Left ventricle myocardium inferior (tissue), 1 donor: ENCODE measurements at regions not wholly inside any gene's neighbourhood (a gene's known extent, or its start where the extent isn't known, plus 50 kb on each side); places are given as distances from the start of the nearest gene placed in this dataset.

Experiments
- DNase-seq: peaks from one replicate; pipeline ENCODE4 v3.0.0-alpha.2; 2020
- H3K27ac ChIP-seq: fragments of 200-600 bp; replicated peaks from 2 replicates; pipeline ENCODE4 v1.8.0; 2021
- H3K27me3 ChIP-seq: fragments of 200-600 bp; 2 replicates; pipeline ENCODE4 v1.8.0; 2021; ENCODE audit warnings: low read depth
- H3K36me3 ChIP-seq: fragments of 200-600 bp; 2 replicates; pipeline ENCODE4 v1.8.0; 2021
- H3K4me1 ChIP-seq: fragments of 200-600 bp; 2 replicates; pipeline ENCODE4 v1.8.0; 2021
- H3K4me3 ChIP-seq: fragments of 200-600 bp; 2 replicates; pipeline ENCODE4 v1.8.0; 2021; ENCODE audit warnings: mild to moderate bottlenecking, moderate library complexity
- H3K9me3 ChIP-seq: fragments of 200-600 bp; replicated peaks from 2 replicates; pipeline ENCODE4 v1.8.0; 2021
- CTCF ChIP-seq: fragments of 200-600 bp; IDR thresholded peaks from 2 replicates; pipeline ENCODE4 v1.8.0; 2021; ENCODE audit warnings: antibody characterized with exemption, mild to moderate bottlenecking, borderline replicate concordance
- intact Hi-C: fragments of 100-400 bp; cut with micrococcal nuclease; formaldehyde crosslinking; loops from one replicate; pipeline ENCODE4 v1.11.0; 2022
- donor health status: DM: no; HTN: yes; CAD: no; lungs with severe emphysema.

- no peaks in the 10 kb centered on the region for H3K36me3 ChIP-seq
- no peak for DNase-seq
- H3K27me3 ChIP-seq = no peaks in the 10 kb centered on the region
- H3K9me3 ChIP-seq = peaks cover 20% of the 10 kb centered on the region
- no peaks in the 10 kb centered on the region for H3K4me1 ChIP-seq
- no peak overlapping the region for H3K27ac ChIP-seq
- no peak for TF ChIP-seq CTCF
- H3K4me3 ChIP-seq = no peak overlapping the region
- intact Hi-C loops = no loop called here
These were observed 192.5 kb upstream of the HSFY2 start for GRCh38 chrY:18966001-18966400.

DNA sequence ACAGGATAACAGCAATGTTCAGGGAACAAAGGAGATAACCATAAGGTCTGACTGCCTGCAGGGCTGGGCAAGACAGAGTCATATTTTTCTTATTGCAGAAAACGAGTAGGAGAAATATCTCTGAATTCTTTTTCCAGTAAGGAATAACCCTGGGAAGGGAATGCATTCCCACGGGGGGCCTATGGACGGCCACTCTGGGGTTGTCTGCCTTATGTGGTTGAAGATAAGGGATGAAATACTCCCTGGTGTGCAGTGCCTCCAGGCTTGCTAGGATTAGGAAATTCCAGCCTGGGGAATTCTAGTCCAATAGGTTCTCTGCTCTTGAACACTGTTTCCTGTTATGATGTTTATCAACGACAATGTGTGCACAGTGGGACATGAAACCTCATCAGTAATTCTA, 185.3 kb upstream of the HSFY2 start:
- no peak for DNase-seq
- no peaks in the 10 kb centered on the region for H3K36me3 ChIP-seq
- no peaks in the 10 kb centered on the region for H3K27me3 ChIP-seq
- no peak overlapping the region for H3K4me3 ChIP-seq
- intact Hi-C loops = no loop called here
- H3K4me1 ChIP-seq = peaks cover 6% of the 10 kb centered on the region
- H3K9me3 ChIP-seq = peaks cover 6% of the 10 kb centered on the region
- no peak overlapping the region for H3K27ac ChIP-seq
- TF ChIP-seq CTCF = no peak

DNA sequence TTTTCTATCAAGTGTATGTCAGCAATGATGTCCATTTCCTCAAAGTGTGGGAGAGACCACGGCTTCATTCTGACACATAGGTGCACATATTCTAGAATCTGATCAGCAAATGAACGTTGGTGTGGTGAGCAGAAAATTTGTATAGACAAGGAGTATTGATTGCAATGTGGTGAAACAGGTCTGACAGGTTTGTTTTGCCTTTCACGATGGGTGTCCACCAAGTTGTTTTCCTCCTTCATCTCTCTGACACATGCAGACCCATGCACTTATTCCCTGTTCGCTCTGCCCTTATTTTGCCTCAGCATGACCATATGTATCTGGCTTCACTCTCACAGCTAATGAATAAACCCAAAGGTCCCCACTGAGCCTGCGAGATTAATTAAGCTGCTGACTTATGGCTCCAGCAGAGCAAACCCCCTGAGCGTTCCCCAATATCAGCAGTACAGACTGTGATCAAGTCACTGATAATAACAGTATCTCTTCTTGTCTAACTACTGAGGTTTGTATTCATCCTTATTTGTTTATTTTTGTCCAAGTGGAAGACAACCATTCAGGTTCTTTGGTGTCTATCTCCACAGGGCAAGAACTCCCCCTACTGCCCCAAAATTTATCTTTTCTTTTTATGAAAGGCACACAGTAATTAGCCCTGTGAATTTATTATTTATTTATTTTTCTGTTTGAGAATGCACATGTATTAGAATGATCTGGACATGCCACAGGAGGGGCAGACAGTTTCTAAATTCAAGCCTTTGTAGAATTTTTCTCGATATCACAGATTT, 178.3 kb upstream of the HSFY2 start:
- Histone ChIP-seq H3K4me1 (no peaks in the 10 kb centered on the region), H3K9me3 (no peaks in the 10 kb centered on the region), H3K36me3 (no peaks in the 10 kb centered on the region), H3K27ac (no peak overlapping the region), H3K27me3 (no peaks in the 10 kb centered on the region), H3K4me3 (no peak overlapping the region)
- DNase-seq = no peak
- no peak for TF ChIP-seq CTCF
- intact Hi-C loops = no loop called here

GRCh38 chrY:18951019-18951418, 177.5 kb upstream of the HSFY2 start:
- Histone ChIP-seq H3K27me3 (no peaks in the 10 kb centered on the region), H3K4me3 (no peak overlapping the region), H3K36me3 (no peaks in the 10 kb centered on the region), H3K4me1 (no peaks in the 10 kb centered on the region), H3K9me3 (no peaks in the 10 kb centered on the region), H3K27ac (no peak overlapping the region)
- intact Hi-C loops = no loop called here
- TF ChIP-seq CTCF = no peak
- no peak for DNase-seq

- intact Hi-C loops = no loop called here
- H3K4me3 ChIP-seq = no peak overlapping the region
- H3K4me1 ChIP-seq = no peaks in the 10 kb centered on the region
- no peak overlapping the region for H3K27ac ChIP-seq
- no peak for DNase-seq
- no peaks in the 10 kb centered on the region for H3K27me3 ChIP-seq
- no peak for TF ChIP-seq CTCF
- H3K36me3 ChIP-seq = no peaks in the 10 kb centered on the region
- H3K9me3 ChIP-seq = no peaks in the 10 kb centered on the region
These were observed 163.3 kb upstream of the HSFY2 start for GRCh38 chrY:18936831-18937230.

DNA sequence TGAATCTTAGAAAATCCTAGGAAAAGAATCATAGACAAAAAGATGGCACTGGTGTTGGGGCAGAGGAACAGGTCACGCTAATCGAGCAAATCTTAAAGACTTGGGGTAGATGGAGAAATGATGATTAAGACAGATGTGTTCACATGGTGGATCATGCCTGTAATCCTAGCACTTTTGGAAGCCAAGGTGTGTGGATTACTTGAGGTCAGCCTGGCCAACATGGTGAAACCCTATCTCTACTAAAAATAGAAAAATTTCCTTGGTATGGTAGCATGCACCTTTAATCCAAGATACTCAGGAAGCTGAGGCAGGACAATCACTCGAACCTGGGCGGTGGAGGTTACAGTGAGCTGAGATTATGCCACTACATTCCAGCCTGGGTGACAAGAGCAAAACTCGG, 145.7 kb upstream of the HSFY2 start:
- H3K9me3 ChIP-seq = no peaks in the 10 kb centered on the region
- intact Hi-C loops = no loop called here
- no peak for DNase-seq
- no peak overlapping the region for H3K27ac ChIP-seq
- H3K27me3 ChIP-seq = no peaks in the 10 kb centered on the region
- H3K36me3 ChIP-seq = no peaks in the 10 kb centered on the region
- no peak overlapping the region for H3K4me3 ChIP-seq
- no peak for TF ChIP-seq CTCF
- H3K4me1 ChIP-seq = no peaks in the 10 kb centered on the region
